OCI-LY3 (cell line): ENCODE measurements at regions not wholly inside any gene's neighbourhood (a gene's known extent, or its start where the extent isn't known, plus 50 kb on each side); places are given as distances from the start of the nearest gene placed in this dataset.

Experiments
- H2AFZ ChIP-seq: fragments of 200-600, 300-600 bp; shearing (Covaris generic); 2 replicates; pipeline ENCODE4 v1.6.0; 2014; ENCODE audit warnings: antibody characterized with exemption, low read depth, low read length
- H3K27ac ChIP-seq: fragments of 200-600, 300-600 bp; sonication (generic); 2 replicates; pipeline ENCODE4 v1.5.1; 2014; ENCODE audit warnings: mild to moderate bottlenecking, low read length, moderate library complexity, mixed read lengths
- H3K27me3 ChIP-seq: fragments of 200-600, 300-600 bp; sonication (generic); 2 replicates; pipeline ENCODE4 v1.6.1; 2014; ENCODE audit warnings: low read depth, low read length, mixed read lengths
- H3K36me3 ChIP-seq: fragments of 200-600, 300-600 bp; sonication (generic); replicated peaks from 2 replicates; pipeline ENCODE3; 2014; ENCODE audit warnings: low read depth, low read length, mixed read lengths
- H3K4me1 ChIP-seq: fragments of 300-600, 200-600 bp; sonication (generic); 2 replicates; pipeline ENCODE4 v1.6.1; 2014; ENCODE audit warnings: low read length, mixed read lengths
- H3K4me2 ChIP-seq: fragments of 200-600, 300-600 bp; sonication (generic); 2 replicates; pipeline ENCODE4 v1.6.1; 2014; ENCODE audit warnings: low read length, mixed read lengths
- H3K4me3 ChIP-seq: fragments of 300-600, 200-600 bp; sonication (generic); 2 replicates; pipeline ENCODE4 v1.5.1; 2014; ENCODE audit warnings: antibody characterized with exemption, mild to moderate bottlenecking, low read length, moderate library complexity
- H3K79me2 ChIP-seq: fragments of 300-600, 200-600 bp; shearing (Covaris generic); 2 replicates; pipeline ENCODE4 v1.6.1; 2014; ENCODE audit warnings: mild to moderate bottlenecking, low read length, mixed read lengths
- H3K9ac ChIP-seq: fragments of 300-600, 200-600 bp; shearing (Covaris generic); 2 replicates; pipeline ENCODE4 v1.6.0; 2014; ENCODE audit warnings: mild to moderate bottlenecking, low read length, moderate library complexity
- H3K9me3 ChIP-seq: fragments of 200-600, 300-600 bp; shearing (Covaris generic); 2 replicates; pipeline ENCODE4 v1.6.1; 2014; ENCODE audit warnings: low read length, mixed read lengths; ENCODE audit not compliant: insufficient read depth
- H4K20me1 ChIP-seq: fragments of 200-600, 300-600 bp; sonication (generic); 2 replicates; pipeline ENCODE4 v1.6.1; 2016; ENCODE audit warnings: low read length, mixed read lengths; ENCODE audit not compliant: insufficient read depth
- EZH2phosphoT487 ChIP-seq: fragments of 200-600 bp; shearing (Covaris generic); IDR thresholded peaks from 2 replicates; pipeline ENCODE4 v1.6.1; 2018; ENCODE audit warnings: antibody characterized with exemption, mixed run types, low read depth
- TF ChIP-seq, protein P1 (sequence below): fragments of 200-600, 300-600 bp; sonication (generic); IDR thresholded peaks from 2 replicates; pipeline ENCODE4 v1.5.1; 2014; ENCODE audit warnings: antibody characterized with exemption, low read length, low read depth

DNA sequence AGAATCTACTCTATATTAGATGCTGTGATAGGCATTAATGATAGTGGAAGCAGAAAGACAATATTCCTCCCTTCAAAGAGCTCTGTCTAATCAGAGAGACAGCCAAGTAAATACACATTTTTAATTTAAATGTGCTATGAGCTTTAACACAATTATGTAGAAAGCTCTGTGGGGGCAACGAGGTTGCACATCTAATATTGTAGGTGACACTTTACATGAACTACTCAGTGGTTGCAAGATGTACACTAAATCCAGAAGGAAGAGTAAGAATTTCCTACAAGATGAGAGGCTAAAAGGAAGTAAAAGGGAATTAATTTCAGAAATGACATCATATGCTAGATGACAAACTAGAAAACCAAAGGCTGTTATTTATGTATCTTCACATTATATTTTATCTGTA is 120.9 kb downstream of the SPCS3 start:
- H3K9ac ChIP-seq, result no peak overlapping the region
- H3K4me2 ChIP-seq, result no peak overlapping the region
- no peaks in the 10 kb centered on the region for H3K27me3 ChIP-seq
- no peaks in the 10 kb centered on the region for H3K36me3 ChIP-seq
- H3K4me1 ChIP-seq, result peaks cover 10% of the 10 kb centered on the region
- no peaks in the 10 kb centered on the region for H3K79me2 ChIP-seq
- H2AFZ ChIP-seq, result no peak overlapping the region
- TF ChIP-seq EZH2phosphoT487, result no peak
- TF ChIP-seq, protein P1, sequence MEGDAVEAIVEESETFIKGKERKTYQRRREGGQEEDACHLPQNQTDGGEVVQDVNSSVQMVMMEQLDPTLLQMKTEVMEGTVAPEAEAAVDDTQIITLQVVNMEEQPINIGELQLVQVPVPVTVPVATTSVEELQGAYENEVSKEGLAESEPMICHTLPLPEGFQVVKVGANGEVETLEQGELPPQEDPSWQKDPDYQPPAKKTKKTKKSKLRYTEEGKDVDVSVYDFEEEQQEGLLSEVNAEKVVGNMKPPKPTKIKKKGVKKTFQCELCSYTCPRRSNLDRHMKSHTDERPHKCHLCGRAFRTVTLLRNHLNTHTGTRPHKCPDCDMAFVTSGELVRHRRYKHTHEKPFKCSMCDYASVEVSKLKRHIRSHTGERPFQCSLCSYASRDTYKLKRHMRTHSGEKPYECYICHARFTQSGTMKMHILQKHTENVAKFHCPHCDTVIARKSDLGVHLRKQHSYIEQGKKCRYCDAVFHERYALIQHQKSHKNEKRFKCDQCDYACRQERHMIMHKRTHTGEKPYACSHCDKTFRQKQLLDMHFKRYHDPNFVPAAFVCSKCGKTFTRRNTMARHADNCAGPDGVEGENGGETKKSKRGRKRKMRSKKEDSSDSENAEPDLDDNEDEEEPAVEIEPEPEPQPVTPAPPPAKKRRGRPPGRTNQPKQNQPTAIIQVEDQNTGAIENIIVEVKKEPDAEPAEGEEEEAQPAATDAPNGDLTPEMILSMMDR, result no peak
- H3K9me3 ChIP-seq, result no peaks in the 10 kb centered on the region
- no peaks in the 10 kb centered on the region for H4K20me1 ChIP-seq
- no peak overlapping the region for H3K4me3 ChIP-seq
- no peak overlapping the region for H3K27ac ChIP-seq

DNA sequence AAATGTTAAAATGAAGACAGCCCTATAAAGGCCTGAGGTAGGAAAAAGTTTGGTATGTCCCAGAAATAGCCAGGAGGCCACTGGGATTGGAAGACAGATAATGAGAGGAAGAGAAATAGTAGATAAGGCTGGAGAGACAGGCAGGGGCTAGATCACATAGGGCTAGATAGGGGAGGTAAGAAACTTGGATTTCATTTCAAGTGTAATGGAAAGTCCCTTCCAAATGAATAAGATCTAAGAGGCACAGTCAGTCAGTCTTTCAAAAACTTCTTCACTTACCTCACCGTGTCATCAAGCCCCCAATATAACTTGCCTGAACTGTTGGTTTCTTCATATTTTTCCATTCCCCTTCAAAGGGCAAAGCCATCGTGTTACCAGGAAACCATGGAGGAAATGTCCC is 121.8 kb downstream of the SPCS3 start:
- Histone ChIP-seq H3K4me2 (no peak overlapping the region), H3K9me3 (no peaks in the 10 kb centered on the region), H4K20me1 (no peaks in the 10 kb centered on the region), H3K4me3 (no peak overlapping the region), H3K27me3 (no peaks in the 10 kb centered on the region), H3K79me2 (no peaks in the 10 kb centered on the region), H3K36me3 (no peaks in the 10 kb centered on the region), H3K27ac (no peak overlapping the region), H3K4me1 (peaks cover 4% of the 10 kb centered on the region), H2AFZ (no peak overlapping the region), H3K9ac (no peak overlapping the region)
- TF ChIP-seq, protein P1, result no peak
- no peak for TF ChIP-seq EZH2phosphoT487

- no peaks in the 10 kb centered on the region for H3K9me3 ChIP-seq
- no peaks in the 10 kb centered on the region for H3K4me1 ChIP-seq
- TF ChIP-seq, protein P1, result no peak
- no peak for TF ChIP-seq EZH2phosphoT487
- H3K79me2 ChIP-seq, result no peaks in the 10 kb centered on the region
- no peak overlapping the region for H2AFZ ChIP-seq
- H3K36me3 ChIP-seq, result no peaks in the 10 kb centered on the region
- H3K4me2 ChIP-seq, result no peak overlapping the region
- H3K9ac ChIP-seq, result no peak overlapping the region
- no peak overlapping the region for H3K4me3 ChIP-seq
- H3K27ac ChIP-seq, result no peak overlapping the region
- no peaks in the 10 kb centered on the region for H3K27me3 ChIP-seq
- no peaks in the 10 kb centered on the region for H4K20me1 ChIP-seq
Observed at GRCh38 chr4:176443117-176443516, 123.4 kb downstream of the SPCS3 start.

DNA sequence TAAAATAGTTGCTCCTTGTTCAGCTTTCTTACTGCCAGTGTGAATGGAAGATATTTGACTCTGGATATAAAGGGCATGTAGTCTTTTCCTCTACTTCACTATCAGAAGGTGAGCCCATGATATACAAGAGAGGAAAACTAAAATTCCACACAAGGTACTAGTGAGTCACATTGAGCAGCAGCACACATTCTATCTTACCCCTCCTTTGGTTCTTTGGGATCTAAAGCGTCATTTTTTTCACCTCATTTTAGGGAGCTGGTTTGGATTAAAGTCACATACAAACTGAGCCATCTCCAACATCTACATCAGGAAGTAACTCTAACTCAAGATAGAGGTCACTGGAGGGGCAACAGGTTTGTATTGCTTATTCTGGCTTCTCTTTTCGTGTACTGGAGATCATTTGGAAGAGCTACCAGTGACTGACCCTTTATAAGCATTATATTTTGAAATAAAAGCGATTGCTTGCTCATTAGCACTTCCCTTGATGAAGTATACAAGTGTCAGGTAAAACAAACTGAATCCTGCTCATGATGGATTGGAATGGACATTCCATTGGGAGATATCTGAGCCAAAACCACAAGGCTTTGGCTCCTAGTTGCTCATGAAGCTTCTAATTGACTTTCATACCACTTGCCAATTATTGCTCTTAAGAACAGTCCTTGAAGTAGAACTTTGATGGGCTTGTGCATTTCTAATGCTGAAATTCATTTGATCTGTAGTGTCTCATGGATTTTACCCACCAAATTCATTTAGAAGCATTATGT is 124.1 kb downstream of the SPCS3 start:
- H2AFZ ChIP-seq, result no peak overlapping the region
- no peak overlapping the region for H3K4me3 ChIP-seq
- H3K9me3 ChIP-seq, result no peaks in the 10 kb centered on the region
- no peaks in the 10 kb centered on the region for H4K20me1 ChIP-seq
- no peaks in the 10 kb centered on the region for H3K36me3 ChIP-seq
- H3K4me1 ChIP-seq, result no peaks in the 10 kb centered on the region
- H3K9ac ChIP-seq, result no peak overlapping the region
- no peak for TF ChIP-seq EZH2phosphoT487
- TF ChIP-seq, protein P1, result no peak
- no peaks in the 10 kb centered on the region for H3K79me2 ChIP-seq
- no peak overlapping the region for H3K4me2 ChIP-seq
- H3K27ac ChIP-seq, result no peak overlapping the region
- H3K27me3 ChIP-seq, result no peaks in the 10 kb centered on the region
